GM12865 (cell line): ENCODE measurements at regions not wholly inside any gene's neighbourhood (a gene's known extent, or its start where the extent isn't known, plus 50 kb on each side); places are given as distances from the start of the nearest gene placed in this dataset.
"Not testable (repeated sequence)": the region's sequence is repeated elsewhere in the genome, so short reads cannot be mapped to it uniquely, and the experiment has no call there.

ENCODE experiments used
- DNase-seq: peaks from one replicate; pipeline ENCODE4 v3.0.0; 2010; ENCODE audit warnings: low read depth
- H3K4me3 ChIP-seq: 2 replicates; pipeline ENCODE4 v1.5.1; 2011; ENCODE audit warnings: mild to moderate bottlenecking, low read depth, low read length, control low read depth
- TF ChIP-seq, protein P1 (sequence below): IDR thresholded peaks from 2 replicates; pipeline ENCODE4 v1.5.1; 2011; ENCODE audit warnings: low read length, control low read depth, low read depth, inconsistent platforms; ENCODE audit not compliant: insufficient read depth; ENCODE audit errors: missing control alignments

DNA sequence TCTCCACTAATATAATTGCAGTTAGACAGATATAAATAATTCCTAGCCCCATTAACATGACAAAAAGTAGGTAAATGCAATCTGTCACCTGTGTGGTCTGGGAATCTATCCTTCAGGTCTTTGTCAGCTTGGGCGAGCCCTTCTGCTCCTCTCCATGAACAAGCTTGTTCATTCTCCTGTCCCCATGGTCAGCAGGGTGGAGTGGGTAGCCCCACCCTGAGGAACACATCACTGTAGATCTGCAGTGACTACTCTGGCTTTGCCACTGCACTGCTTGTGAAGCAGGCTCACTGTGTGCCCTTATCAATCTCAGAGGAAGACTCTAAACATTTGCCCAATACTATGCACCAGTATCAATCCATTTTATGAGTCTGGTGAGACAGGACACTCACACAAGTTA is 279.0 kb downstream of the MATN1 start:
- no peak overlapping the region for H3K4me3 ChIP-seq
- TF ChIP-seq, protein P1, sequence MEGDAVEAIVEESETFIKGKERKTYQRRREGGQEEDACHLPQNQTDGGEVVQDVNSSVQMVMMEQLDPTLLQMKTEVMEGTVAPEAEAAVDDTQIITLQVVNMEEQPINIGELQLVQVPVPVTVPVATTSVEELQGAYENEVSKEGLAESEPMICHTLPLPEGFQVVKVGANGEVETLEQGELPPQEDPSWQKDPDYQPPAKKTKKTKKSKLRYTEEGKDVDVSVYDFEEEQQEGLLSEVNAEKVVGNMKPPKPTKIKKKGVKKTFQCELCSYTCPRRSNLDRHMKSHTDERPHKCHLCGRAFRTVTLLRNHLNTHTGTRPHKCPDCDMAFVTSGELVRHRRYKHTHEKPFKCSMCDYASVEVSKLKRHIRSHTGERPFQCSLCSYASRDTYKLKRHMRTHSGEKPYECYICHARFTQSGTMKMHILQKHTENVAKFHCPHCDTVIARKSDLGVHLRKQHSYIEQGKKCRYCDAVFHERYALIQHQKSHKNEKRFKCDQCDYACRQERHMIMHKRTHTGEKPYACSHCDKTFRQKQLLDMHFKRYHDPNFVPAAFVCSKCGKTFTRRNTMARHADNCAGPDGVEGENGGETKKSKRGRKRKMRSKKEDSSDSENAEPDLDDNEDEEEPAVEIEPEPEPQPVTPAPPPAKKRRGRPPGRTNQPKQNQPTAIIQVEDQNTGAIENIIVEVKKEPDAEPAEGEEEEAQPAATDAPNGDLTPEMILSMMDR: no peak
- no peak for DNase-seq

DNA sequence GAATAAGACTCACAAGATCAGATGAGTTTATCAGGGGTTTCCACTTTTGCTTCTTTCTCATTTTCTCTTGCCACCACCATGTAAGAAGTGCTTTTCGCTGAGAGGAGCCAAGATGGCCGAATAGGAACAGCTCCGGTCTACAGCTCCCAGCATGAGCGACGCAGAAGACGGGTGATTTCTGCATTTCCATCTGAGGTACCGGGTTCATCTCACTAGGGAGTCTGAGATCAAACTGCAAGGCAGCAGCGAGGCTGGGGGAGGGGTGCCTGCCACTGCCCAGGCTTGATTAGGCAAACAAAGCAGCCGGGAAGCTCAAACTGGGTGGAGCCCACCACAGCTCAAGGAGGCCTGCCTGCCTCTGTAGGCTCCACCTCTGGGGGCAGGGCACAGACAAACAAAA is 285.1 kb downstream of the MATN1 start:
- not testable (repeated sequence) for DNase-seq, H3K4me3 ChIP-seq

DNA sequence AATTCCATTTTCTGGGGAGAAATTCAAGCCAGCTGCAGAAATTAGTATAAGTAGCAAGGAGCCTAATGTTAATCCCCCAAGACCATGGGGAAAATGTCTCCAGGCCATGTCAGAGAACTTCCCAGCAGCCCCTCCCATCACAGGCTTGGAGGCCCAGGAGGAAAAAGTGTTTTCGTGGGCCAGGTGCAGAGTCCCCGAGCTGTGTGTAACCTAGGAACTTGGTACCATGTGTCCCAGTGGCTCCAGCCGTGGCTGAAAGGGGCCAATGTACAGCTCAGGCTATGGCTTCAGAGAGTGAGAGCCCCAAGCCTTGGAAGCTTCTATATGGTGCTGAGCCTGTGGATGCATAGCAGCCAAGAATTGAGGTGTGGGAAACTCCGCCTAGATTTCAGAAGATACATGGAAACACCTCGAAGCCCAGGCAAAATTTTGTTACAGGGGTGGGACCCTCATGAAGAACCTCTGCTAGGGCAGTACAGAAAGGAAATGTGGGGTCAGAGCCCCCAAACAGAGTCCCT is 286.3 kb downstream of the MATN1 start:
- TF ChIP-seq, protein P1: no peak
- DNase-seq: no peak
- H3K4me3 ChIP-seq: no peak overlapping the region

DNA sequence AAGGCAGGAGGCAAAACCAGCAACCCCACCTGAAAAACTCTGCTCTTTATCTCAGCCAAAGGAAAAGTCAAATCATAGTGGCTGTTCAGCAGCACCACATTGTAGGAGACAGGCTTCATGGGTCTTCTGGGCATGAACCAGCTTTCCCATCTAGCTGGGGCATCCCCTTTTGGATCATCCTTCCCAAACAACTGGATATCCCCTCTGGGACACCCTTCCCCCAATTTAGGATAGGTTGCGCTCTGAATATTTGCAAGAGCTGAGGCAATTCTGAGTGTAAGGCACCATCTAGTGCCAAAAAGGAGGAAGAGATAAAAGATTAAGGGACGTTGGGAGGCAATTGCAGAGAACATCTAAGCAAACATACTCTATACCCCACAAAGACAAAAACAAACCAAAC is 295.8 kb downstream of the MATN1 start:
- no peak for DNase-seq
- TF ChIP-seq, protein P1: no peak
- no peak overlapping the region for H3K4me3 ChIP-seq

DNA sequence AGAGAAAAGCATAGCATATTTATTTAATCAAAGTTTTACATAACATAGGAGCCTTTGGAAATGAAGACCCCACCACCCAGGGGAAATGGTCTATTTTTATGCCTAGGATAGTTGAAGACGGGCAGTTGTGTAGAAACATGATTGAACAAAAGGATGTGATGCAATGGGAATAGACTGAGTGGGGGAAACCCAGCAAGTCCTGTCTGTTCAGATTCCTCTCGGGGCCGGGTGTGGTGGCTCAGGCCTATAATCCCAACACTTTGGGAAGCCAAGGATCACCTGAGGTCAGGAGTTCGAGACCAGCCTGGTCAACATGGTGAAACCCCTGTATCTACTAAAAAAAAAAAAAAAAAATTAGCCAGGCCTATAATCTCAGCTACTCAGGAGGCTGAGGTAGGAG is 298.3 kb downstream of the MATN1 start:
- DNase-seq: no peak
- no peak overlapping the region for H3K4me3 ChIP-seq
- TF ChIP-seq, protein P1: no peak

DNA sequence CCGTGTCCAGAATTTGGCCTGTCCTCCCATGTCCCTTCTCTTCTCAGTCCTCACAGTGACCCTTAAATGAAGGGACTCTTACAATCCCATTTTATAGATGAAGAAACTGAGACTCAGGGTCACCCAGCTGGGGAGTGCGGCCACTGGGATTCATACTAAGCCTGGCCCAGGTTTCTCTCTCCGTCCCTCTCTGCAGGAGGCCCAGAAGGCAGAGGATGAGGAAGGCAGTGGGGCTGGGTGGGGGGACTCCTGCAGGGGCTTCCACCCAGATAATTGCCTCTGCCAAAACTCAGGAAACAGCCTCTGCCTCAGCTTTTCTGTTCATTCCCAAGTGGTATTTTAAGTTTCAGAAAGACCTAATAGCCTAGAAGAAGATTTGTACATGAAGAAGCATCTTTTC is 299.8 kb downstream of the MATN1 start:
- no peak overlapping the region for H3K4me3 ChIP-seq
- DNase-seq: no peak
- TF ChIP-seq, protein P1: no peak

DNA sequence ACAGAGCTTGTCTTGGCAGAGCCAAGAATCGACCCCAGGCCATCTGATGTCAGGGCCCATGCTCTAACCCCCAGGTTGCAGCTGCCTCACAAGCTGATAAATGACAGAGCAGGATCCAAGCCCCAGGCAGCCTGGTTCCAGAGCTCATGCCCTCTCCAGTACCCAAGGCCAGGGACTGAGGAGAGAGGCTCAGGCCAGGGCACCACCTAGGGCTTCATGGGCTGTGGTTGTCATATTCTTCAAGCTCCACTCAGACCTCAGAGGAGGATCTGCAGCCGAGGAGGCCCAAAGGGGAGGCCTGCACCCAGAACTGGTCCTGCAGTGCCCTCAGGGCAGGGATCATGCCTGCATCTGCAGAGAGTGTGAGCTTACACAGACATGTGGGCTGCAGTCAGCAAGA is 301.1 kb downstream of the MATN1 start:
- TF ChIP-seq, protein P1: no peak
- DNase-seq: no peak

More for the DNA sequence above, 301.1 kb downstream of the MATN1 start:
- no peak overlapping the region for H3K4me3 ChIP-seq
